WTC11 (cell line): ENCODE measurements at regions not wholly inside any gene's neighbourhood (a gene's known extent, or its start where the extent isn't known, plus 50 kb on each side); places are given as distances from the start of the nearest gene placed in this dataset.

Experiments used
- CTCF ChIP-seq: fragments of 200-600 bp; IDR thresholded peaks from 2 replicates; pipeline ENCODE4 v1.8.0; 2022; ENCODE audit warnings: antibody characterized with exemption
- HMGXB4 ChIP-seq: sonication (generic); formaldehyde crosslinking; IDR thresholded peaks from 2 replicates; pipeline ENCODE4 v1.8.1; 2023; ENCODE audit warnings: mild to moderate bottlenecking, moderate library complexity, missing genetic modification reagents
- PREB ChIP-seq: sonication (generic); formaldehyde crosslinking; IDR thresholded peaks from 2 replicates; pipeline ENCODE4 v1.8.1; 2022; ENCODE audit warnings: mild to moderate bottlenecking, missing genetic modification reagents, moderate library complexity, borderline replicate concordance
- USF2 ChIP-seq: sonication (generic); formaldehyde crosslinking; IDR thresholded peaks from 2 replicates; pipeline ENCODE4 v1.8.1; 2023; ENCODE audit warnings: mild to moderate bottlenecking, missing genetic modification reagents, moderate library complexity

GRCh38 chr6:6869094-6869493 lies 238.7 kb upstream of the RREB1 start:
- no peak for TF ChIP-seq CTCF
- TF ChIP-seq USF2 (CRISPR knock-in tag): no peak
- no peak for TF ChIP-seq PREB
- TF ChIP-seq HMGXB4 (CRISPR knock-in tag): no peak
